ENCODE measurements at regions not wholly inside any gene's neighbourhood (a gene's known extent, or its start where the extent isn't known, plus 50 kb on each side); places are given as distances from the start of the nearest gene placed in this dataset.

- TF ChIP-seq TAF1 (IDR thresholded peaks at IDR 0.05; ENCODE audit: low read depth) (no peak), EZH2 (IDR thresholded peaks at IDR 0.05; ENCODE audit: borderline replicate concordance, insufficient read depth, low read length, poor library complexity, severe bottlenecking) (no peak), CTCF (IDR thresholded peaks at IDR 0.05; ENCODE audit: poor library complexity, severe bottlenecking) (no peak), EP300 (conservative IDR thresholded peaks at IDR 0.05; ENCODE audit: poor library complexity, severe bottlenecking) (no peak), MXI1 (conservative IDR thresholded peaks at IDR 0.05; ENCODE audit: poor library complexity, severe bottlenecking) (no peak), POLR2AphosphoS5 (IDR thresholded peaks at IDR 0.05) (no peak), RAD21 (conservative IDR thresholded peaks at IDR 0.05) (no peak), SMC3 (conservative IDR thresholded peaks at IDR 0.05; ENCODE audit: poor library complexity) (no peak)
- TF ChIP-seq, protein P1, sequence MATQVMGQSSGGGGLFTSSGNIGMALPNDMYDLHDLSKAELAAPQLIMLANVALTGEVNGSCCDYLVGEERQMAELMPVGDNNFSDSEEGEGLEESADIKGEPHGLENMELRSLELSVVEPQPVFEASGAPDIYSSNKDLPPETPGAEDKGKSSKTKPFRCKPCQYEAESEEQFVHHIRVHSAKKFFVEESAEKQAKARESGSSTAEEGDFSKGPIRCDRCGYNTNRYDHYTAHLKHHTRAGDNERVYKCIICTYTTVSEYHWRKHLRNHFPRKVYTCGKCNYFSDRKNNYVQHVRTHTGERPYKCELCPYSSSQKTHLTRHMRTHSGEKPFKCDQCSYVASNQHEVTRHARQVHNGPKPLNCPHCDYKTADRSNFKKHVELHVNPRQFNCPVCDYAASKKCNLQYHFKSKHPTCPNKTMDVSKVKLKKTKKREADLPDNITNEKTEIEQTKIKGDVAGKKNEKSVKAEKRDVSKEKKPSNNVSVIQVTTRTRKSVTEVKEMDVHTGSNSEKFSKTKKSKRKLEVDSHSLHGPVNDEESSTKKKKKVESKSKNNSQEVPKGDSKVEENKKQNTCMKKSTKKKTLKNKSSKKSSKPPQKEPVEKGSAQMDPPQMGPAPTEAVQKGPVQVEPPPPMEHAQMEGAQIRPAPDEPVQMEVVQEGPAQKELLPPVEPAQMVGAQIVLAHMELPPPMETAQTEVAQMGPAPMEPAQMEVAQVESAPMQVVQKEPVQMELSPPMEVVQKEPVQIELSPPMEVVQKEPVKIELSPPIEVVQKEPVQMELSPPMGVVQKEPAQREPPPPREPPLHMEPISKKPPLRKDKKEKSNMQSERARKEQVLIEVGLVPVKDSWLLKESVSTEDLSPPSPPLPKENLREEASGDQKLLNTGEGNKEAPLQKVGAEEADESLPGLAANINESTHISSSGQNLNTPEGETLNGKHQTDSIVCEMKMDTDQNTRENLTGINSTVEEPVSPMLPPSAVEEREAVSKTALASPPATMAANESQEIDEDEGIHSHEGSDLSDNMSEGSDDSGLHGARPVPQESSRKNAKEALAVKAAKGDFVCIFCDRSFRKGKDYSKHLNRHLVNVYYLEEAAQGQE (IDR thresholded peaks at IDR 0.05; ENCODE audit: borderline replicate concordance), result no peak
Observed at GRCh38 chr14:87331991-87332390, 661.0 kb downstream of the GALC start.

GRCh38 chr14:87325741-87326140 is 667.2 kb downstream of the GALC start:
- no peak for TF ChIP-seq EZH2 (IDR thresholded peaks at IDR 0.05; ENCODE audit: borderline replicate concordance, insufficient read depth, low read length, poor library complexity, severe bottlenecking)
- TF ChIP-seq, protein P1 (IDR thresholded peaks at IDR 0.05; ENCODE audit: borderline replicate concordance), result no peak
- TF ChIP-seq EP300 (conservative IDR thresholded peaks at IDR 0.05; ENCODE audit: poor library complexity, severe bottlenecking), result no peak
- no peak for TF ChIP-seq CTCF (IDR thresholded peaks at IDR 0.05; ENCODE audit: poor library complexity, severe bottlenecking)
- no peak for TF ChIP-seq MXI1 (conservative IDR thresholded peaks at IDR 0.05; ENCODE audit: poor library complexity, severe bottlenecking)
- no peak for TF ChIP-seq POLR2AphosphoS5 (IDR thresholded peaks at IDR 0.05)
- TF ChIP-seq SMC3 (conservative IDR thresholded peaks at IDR 0.05; ENCODE audit: poor library complexity), result no peak
- TF ChIP-seq TAF1 (IDR thresholded peaks at IDR 0.05; ENCODE audit: low read depth), result no peak
- TF ChIP-seq RAD21 (conservative IDR thresholded peaks at IDR 0.05), result no peak
- no peak overlapping the region for H2AFZ ChIP-seq (ENCODE audit: low read depth, low read length)
- H3K36me3 ChIP-seq (ENCODE audit: insufficient read depth, low read length), result no peaks in the 10 kb centered on the region
- no peak overlapping the region for H3K4me2 ChIP-seq (ENCODE audit: low read length)
- H3K27ac ChIP-seq (ENCODE audit: low read length), result no peak overlapping the region
- no peaks in the 10 kb centered on the region for H4K20me1 ChIP-seq (ENCODE audit: insufficient read depth)
- H3K27me3 ChIP-seq (ENCODE audit: insufficient read depth, low read depth, low read length), result no peaks in the 10 kb centered on the region
- H3K9me2 ChIP-seq (ENCODE audit: insufficient read depth, low read length), result no peaks in the 10 kb centered on the region
- H3K4me3 ChIP-seq (ENCODE audit: low read length), result no peak overlapping the region
- H3K79me2 ChIP-seq (replicated peaks; ENCODE audit: insufficient read depth, low read length), result no peaks in the 10 kb centered on the region
- no peaks in the 10 kb centered on the region for H3K9me3 ChIP-seq (ENCODE audit: low read length)
- H3F3A ChIP-seq (ENCODE audit: insufficient read depth, low read length, poor library complexity, severe bottlenecking), result no peaks in the 10 kb centered on the region
- no peak overlapping the region for H3K9ac ChIP-seq (ENCODE audit: low read length)

More at GRCh38 chr14:87331991-87332390, 661.0 kb downstream of the GALC start:
- Histone ChIP-seq H3K27ac (ENCODE audit: low read length) (no peak overlapping the region), H2AFZ (ENCODE audit: low read depth, low read length) (no peak overlapping the region), H3K9ac (ENCODE audit: low read length) (no peak overlapping the region), H3K4me3 (ENCODE audit: low read length) (no peak overlapping the region), H3K27me3 (ENCODE audit: insufficient read depth, low read depth, low read length) (no peaks in the 10 kb centered on the region), H3K9me3 (ENCODE audit: low read length) (no peaks in the 10 kb centered on the region), H4K20me1 (ENCODE audit: insufficient read depth) (no peaks in the 10 kb centered on the region), H3K4me2 (ENCODE audit: low read length) (no peak overlapping the region), H3F3A (ENCODE audit: insufficient read depth, low read length, poor library complexity, severe bottlenecking) (no peaks in the 10 kb centered on the region), H3K36me3 (ENCODE audit: insufficient read depth, low read length) (no peaks in the 10 kb centered on the region), H3K9me2 (ENCODE audit: insufficient read depth, low read length) (no peaks in the 10 kb centered on the region), H3K79me2 (replicated peaks; ENCODE audit: insufficient read depth, low read length) (no peaks in the 10 kb centered on the region)
